ENCODE measurements at regions not wholly inside any gene's neighbourhood (a gene's known extent, or its start where the extent isn't known, plus 50 kb on each side); places are given as distances from the start of the nearest gene placed in this dataset.
"Not testable (repeated sequence)": the region's sequence is repeated elsewhere in the genome, so short reads cannot be mapped to it uniquely, and the experiment has no call there.

GRCh38 chr7:119482209-119482608 is 790.8 kb upstream of the KCND2 start:
- DNase-seq: peak in 1 of 2 experiments; percentile 28

DNA sequence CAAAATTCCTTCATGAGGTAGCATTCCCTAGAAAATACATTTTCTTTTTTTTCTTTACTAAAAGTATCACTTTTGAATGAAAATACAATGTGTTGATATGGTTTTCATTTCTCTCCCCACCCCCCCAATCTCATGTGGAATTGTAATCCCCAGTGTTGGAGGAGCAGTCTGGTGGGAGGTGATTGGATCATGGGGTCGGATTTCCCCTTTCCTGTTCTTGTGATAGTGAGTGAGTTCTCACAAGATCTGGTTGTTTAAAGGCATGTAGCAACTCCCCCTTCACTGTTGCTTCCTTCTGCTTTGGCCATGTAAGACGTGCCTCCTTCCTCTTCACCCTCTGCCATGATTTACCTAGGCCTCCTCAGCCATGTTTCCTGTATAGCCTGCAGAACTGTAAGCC is 790.3 kb upstream of the KCND2 start:
- DNase-seq: no peak

- DNase-seq: no peak
These were observed 789.6 kb upstream of the KCND2 start for GRCh38 chr7:119483364-119483763.

GRCh38 chr7:119514326-119514725 is 758.6 kb upstream of the KCND2 start:
- peak in 1 of 2 experiments; percentile 5 for DNase-seq

DNA sequence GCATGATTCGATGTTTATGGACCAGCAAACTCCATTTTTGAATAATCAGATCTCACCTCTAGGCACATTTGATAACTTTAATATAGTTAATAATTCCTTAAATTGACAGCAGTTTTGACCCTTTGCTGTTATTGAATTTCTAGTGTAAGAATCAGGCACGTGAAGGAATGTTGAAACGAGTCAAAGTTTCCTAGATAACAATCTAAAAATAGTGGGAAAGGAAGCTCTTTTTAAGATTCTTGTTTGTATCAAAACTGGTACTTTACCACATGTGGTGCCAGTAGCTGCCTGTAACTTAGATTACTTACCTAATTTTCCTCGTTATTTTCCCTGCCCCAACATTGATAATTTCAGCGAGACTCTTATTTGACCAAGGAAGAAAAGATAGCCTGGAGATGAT is 757.8 kb upstream of the KCND2 start:
- no peak for DNase-seq

- DNase-seq: no peak
These were observed 757.0 kb upstream of the KCND2 start for GRCh38 chr7:119515962-119516361.

- DNase-seq: no peak
These were observed 750.7 kb upstream of the KCND2 start for GRCh38 chr7:119522263-119522662.

DNA sequence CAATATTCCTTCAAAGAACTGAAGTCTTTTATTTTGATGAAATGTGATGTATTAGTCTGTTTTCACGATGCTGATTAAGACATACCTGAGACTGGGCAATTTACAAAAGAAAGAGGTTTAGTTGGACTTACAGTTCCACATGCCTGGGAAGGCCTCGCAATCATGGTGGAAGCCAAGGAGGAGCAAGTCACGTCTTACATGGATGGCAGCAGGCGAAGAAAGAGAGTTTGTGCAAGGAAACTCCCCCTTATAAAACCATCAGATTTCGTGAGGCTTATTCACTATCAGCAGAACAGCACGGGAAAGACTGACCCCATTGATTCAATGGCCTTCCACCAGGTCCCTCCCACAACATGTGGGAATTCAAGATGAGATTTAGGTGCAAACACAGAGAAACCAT is 750.3 kb upstream of the KCND2 start:
- no peak for DNase-seq

GRCh38 chr7:119545118-119545517 is 727.9 kb upstream of the KCND2 start:
- DNase-seq: no peak

GRCh38 chr7:119555788-119556187 is 717.2 kb upstream of the KCND2 start:
- no peak for DNase-seq

DNA sequence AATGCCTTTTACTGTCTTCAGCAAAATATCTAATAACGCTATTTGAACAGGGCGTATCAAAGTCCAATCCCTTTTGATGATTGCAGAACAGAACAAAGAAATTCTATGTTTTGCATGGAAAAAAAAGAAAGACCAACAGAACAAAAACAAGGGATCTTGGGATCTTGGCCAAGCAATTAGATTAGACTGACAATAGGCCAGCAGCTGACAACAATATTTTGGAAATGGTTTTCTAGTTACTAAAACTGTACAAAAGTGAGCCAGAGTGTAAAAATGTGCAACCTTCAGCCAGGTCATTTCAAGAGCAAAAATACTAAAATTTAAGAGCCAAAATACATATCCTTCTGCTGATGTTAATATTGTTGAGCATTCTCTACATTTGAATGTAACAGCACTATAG is 716.5 kb upstream of the KCND2 start:
- no peak for DNase-seq

DNA sequence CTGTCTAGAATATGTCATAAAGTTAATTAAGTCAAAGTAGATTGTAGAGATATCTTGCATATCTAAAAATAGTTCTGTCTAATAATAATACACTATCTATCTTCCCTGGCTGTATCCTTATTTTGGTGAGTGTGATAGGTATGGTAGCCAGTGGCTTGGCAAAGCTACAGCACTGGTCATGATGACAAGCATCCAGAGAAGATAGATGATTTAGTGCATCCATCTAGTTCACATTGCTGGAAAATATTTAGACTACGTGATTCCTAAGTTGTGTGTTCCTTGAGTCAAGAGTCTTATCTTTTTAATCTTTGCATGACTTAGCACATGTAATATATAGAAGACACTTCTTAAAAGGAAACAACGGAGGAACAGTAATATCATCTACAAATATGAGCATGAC is 711.2 kb upstream of the KCND2 start:
- DNase-seq: no peak

GRCh38 chr7:119562839-119563238 is 710.1 kb upstream of the KCND2 start:
- peak in 1 of 2 experiments; percentile 3 for DNase-seq

GRCh38 chr7:119571666-119572065 is 701.3 kb upstream of the KCND2 start:
- no peak for DNase-seq

DNA sequence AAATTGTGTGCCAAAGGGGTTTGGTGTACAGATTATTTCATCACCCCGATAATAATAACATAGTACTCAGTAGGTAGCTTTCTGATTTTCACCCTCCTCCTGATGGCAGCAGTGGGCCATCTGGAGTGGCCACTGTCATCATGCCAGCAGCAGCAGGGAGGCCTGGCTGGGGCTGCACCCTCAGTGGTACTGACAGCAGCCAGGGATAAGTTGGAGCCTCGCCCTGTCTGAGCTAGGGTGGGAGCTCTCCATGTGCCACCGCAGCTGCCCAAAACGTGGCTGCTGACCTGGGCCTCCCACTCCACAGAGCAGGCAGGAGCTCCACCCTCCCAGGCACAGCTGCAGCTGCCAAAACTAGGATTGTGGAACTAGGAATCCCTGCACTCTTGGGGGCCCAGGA is 700.8 kb upstream of the KCND2 start:
- peak; percentile 48 to 88 for DNase-seq

DNA sequence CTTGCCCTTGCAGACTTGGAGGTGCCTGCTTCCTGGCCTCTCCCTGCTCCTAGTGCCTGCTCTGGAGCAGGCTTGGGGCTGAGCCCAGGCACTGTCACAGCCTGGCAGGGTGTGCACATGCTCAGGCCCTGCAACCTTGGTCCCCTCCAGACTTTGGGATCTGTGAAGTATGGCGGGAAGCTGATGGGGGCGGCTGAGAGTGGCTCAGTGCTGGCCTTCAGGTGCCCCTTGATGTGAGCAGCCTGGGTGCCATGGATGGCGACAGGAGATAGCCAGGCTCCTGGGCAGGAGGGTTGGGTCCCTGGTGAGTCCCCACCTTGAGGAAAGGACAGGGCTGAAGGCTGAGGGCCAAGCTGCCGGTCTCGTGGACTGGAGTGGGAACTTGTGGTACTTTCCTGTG is 700.4 kb upstream of the KCND2 start:
- DNase-seq: no peak

DNA sequence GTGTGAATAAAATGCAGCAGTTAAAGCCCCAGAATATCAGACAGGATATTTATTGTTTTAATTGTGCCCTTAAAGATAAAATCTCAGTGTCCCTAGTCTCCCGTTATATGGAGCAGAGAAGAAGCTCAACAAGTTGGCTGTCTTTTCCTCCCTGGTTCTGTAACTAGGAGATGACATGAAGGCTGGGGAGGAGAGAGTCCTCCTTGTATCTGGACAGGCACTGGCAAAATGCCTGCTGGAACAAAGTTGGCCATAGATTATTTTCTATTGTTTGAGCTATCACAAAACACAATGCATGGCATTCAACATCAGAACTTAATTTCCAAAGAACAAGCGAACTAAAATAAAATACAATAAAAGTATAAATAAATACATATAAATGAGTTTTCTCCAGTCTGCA is 694.9 kb upstream of the KCND2 start:
- no peak for DNase-seq

DNA sequence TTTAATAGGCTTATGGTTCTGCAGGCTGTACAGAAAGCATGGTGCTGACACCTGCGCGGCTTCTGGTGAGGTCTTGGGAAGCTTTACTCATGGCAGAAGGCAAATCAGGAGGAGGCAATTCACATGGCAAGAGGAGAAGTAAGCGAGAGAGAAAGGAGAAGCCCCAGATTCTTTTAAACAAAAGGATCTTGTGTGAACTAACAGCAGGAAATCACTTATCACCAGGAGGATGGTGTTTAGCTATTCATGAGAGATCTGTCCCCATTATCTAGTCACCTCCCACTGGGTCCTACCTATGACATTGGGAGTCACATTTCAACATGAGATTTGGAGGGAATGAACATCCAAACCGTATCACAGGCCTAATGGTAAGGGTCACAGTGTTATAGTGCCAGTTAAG is 678.0 kb upstream of the KCND2 start:
- no peak for DNase-seq

GRCh38 chr7:119596651-119597050 is 676.3 kb upstream of the KCND2 start:
- DNase-seq: no peak

- no peak for DNase-seq
These were observed 666.7 kb upstream of the KCND2 start for GRCh38 chr7:119606297-119606696.

- no peak for DNase-seq
These were observed 652.2 kb upstream of the KCND2 start for GRCh38 chr7:119620769-119621168.

DNA sequence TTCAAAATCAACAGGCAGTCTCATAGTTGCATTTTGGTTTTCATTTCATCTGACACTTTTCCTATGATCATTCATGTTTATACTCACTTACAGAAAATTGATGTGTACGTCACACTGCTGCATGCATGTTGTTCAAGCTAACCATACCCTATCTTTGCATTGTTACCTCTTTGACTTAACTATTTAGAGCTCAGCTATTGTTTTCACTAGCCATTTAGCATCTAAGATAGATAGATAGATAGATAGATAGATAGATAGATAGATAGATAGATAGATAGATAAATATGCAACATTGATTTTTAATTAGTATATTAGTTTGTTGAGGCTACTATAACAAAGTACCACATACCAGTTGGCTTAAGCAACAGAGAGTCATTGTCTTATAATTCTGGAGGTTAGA is 649.5 kb upstream of the KCND2 start:
- no peak for DNase-seq

DNA sequence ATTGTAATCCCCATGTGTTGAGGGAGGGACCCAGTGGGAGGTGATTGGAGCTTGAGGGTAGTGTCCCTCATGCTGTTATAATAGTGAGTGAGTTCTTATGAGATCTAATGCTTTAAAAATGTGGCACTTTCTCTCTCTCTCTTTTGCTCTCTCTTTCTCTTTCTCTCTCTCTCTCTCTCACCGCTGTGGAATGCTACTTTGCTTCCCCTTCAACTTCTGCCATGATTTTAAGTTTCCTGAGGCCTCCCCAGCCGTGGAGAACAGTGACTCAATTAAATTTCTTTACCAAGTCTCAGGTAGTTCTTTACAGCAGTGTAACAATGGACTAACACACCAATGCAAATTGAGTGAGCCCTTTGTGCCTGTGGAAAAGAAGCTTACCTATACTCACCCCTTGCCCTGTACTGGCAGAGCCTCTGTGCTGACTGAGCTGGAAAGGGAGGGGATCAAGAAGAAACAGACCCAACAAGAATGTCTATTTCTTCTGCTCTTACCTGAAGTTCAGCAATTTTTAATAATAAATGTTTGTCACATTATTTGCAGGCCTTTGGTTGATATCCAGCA is 642.5 kb upstream of the KCND2 start:
- DNase-seq: no peak

- DNase-seq: not testable (repeated sequence)
These were observed 639.2 kb upstream of the KCND2 start for GRCh38 chr7:119633812-119634211.

GRCh38 chr7:119640326-119640725 is 632.6 kb upstream of the KCND2 start:
- no peak for DNase-seq

DNA sequence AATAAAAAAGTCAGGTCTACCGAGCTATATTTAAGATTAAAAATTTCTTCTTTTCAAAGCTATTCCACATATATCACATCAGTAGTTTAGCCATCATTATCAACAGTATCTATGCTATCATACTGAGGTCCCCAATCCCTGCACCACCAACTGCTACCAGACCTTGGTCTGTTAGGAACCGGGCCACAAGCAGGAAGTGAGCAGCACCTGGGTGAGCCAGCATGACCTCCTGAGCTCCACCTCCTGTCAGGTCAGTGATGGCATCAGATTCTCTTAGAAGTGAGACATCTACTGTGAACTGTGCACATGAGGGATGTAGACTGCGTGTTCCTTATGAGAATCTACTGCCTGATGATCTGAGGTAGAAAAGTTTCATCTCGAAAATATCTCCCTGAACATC is 632.1 kb upstream of the KCND2 start:
- no peak for DNase-seq
